Esophagus squamous epithelium (tissue), 5 donors: ENCODE measurements at regions not wholly inside any gene's neighbourhood (a gene's known extent, or its start where the extent isn't known, plus 50 kb on each side); places are given as distances from the start of the nearest gene placed in this dataset.

Experiments
- DNase-seq: peaks from one replicate; lab custom pipeline; 2025; lab: John Stamatoyannopoulos, UW
- H3K27ac ChIP-seq, 4 donors: fragments of 200-600 bp; sonication (generic); one replicate each; pipeline ENCODE4 v1.5.1; 2016 to 2019; ENCODE audit warnings: mild to moderate bottlenecking in 1 of 4
- H3K27me3 ChIP-seq, 4 donors: fragments of 200-600 bp; sonication (generic); 1 replicate in 3 of 4; 2 replicates in 1 of 4; pipeline versions ENCODE4 v1.5.1 to v1.6.0; 2017 to 2021; ENCODE audit warnings: antibody characterized with exemption in 1 of 4
- H3K36me3 ChIP-seq, 3 donors: fragments of 200-600 bp; sonication (generic); one replicate each; pipeline ENCODE4 v1.5.1; 2016 to 2019
- H3K4me1 ChIP-seq, 3 donors: fragments of 200-600 bp; sonication (generic); one replicate each; pipeline ENCODE4 v1.5.1; 2017 to 2019
- H3K4me3 ChIP-seq, 4 donors: fragments of 200-600 bp; sonication (generic); 1 replicate in 3 of 4; 2 replicates in 1 of 4; pipeline ENCODE4 v1.5.1; 2016 to 2019; ENCODE audit warnings: mild to moderate bottlenecking in 2 of 4, moderate library complexity in 1 of 4
- H3K9me3 ChIP-seq, 3 donors: fragments of 200-600 bp; sonication (generic); one replicate each; pipeline ENCODE4 v1.5.1; 2016 to 2019
- POLR2A ChIP-seq, 4 donors: fragments of 450-650 bp; IDR thresholded peaks; one replicate each; pipeline ENCODE4 v1.6.1; 2017; ENCODE audit warnings: antibody characterized with exemption in 4 of 4, mild to moderate bottlenecking in 4 of 4, moderate library complexity in 3 of 4
- WGBS, 2 donors: methylation state at CpG; one replicate each; pipeline ENCODE4 v1.1.5; 2018; 5-methylcytosine and 5-hydroxymethylcytosine counted together
- intact Hi-C: fragments of 100-400 bp; cut with DNase I; formaldehyde crosslinking; loops from one replicate; pipeline ENCODE4 v1.15.0; 2022
- TF ChIP-seq, protein P1 (sequence below), 6 experiments: fragments of 450-650 bp in 4 of 6; fragments of 200-600 bp in 2 of 6; sonication (generic) in 2 of 6; IDR thresholded peaks; one replicate each; pipeline ENCODE4 v1.5.1; 2016 to 2019; ENCODE audit warnings: antibody characterized with exemption in 6 of 6, mild to moderate bottlenecking in 4 of 6, moderate library complexity in 4 of 6
- donor health status: DM: yes; HTN: yes; CAD: no.

DNA sequence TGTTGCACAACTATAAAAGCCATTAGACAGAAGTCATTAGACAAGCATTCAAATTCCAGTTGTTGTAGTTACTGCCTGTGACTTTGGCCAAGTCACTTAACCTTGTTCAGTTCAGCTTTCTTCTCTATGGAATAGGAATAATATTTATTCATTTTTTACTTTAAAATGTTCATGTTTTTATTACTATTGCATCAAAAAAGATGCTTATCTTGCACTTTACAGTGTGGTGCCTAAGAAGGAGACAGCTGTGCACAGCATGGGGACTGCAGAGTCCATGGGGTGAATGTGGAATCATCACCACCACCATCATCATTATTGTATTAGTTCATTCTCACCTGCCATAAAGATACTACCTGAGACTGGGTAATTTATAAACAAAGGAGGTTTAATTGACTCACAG, 504.2 kb downstream of the SOX2 start:
- H3K4me1 ChIP-seq: peaks cover 0 to 34% (median 0%) of the 10 kb centered on the region in 3 donors
- H3K27ac ChIP-seq: no peak overlapping the region
- TF ChIP-seq POLR2A (IDR thresholded peaks at IDR 0.05): no peak
- TF ChIP-seq, protein P1, sequence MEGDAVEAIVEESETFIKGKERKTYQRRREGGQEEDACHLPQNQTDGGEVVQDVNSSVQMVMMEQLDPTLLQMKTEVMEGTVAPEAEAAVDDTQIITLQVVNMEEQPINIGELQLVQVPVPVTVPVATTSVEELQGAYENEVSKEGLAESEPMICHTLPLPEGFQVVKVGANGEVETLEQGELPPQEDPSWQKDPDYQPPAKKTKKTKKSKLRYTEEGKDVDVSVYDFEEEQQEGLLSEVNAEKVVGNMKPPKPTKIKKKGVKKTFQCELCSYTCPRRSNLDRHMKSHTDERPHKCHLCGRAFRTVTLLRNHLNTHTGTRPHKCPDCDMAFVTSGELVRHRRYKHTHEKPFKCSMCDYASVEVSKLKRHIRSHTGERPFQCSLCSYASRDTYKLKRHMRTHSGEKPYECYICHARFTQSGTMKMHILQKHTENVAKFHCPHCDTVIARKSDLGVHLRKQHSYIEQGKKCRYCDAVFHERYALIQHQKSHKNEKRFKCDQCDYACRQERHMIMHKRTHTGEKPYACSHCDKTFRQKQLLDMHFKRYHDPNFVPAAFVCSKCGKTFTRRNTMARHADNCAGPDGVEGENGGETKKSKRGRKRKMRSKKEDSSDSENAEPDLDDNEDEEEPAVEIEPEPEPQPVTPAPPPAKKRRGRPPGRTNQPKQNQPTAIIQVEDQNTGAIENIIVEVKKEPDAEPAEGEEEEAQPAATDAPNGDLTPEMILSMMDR (IDR thresholded peaks at IDR 0.05): no peak
- DNase-seq: no peak
- no peaks in the 10 kb centered on the region for H3K27me3 ChIP-seq
- no peaks in the 10 kb centered on the region for H3K36me3 ChIP-seq
- intact Hi-C loops: no loop called here
- no peak overlapping the region for H3K4me3 ChIP-seq
- H3K9me3 ChIP-seq: no peaks in the 10 kb centered on the region

DNA sequence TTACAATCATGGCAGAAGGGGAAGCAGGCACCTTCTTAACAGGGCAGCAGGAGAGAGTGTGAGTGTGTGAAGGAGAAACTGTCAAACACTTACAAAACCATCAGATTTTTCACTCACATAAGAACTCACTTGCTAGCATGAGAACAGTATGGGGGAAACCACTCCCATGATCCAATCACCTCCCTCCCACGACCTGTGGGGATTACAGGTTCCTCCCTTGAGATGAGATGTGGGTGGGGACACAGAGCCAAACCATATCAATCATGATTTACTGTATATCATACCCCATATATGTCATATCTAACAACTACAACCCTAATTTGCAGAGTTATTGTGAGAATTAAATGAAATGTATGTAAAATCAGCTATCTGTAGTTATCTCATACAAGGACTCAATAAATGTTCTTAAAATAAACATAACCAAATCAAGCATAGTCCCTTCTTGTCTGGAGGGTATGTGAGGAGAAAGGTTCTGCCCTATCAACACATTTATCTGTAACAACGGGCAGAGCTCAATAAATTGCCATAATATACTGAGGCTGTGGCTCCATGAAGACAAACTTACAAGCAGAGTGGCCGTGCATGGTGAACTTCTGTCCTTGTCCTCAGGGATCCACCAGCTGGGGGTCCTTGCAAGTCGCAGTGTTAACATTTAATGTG, 504.7 kb downstream of the SOX2 start:
- Histone ChIP-seq H3K27me3 (no peaks in the 10 kb centered on the region), H3K9me3 (no peaks in the 10 kb centered on the region), H3K36me3 (no peaks in the 10 kb centered on the region), H3K4me3 (no peak overlapping the region), H3K27ac (no peak overlapping the region), H3K4me1 (peaks cover 0 to 34% (median 0%) of the 10 kb centered on the region in 3 donors)
- intact Hi-C loops: no loop called here
- WGBS, 2 donors: 77 to 81% methylated on average over 4 of the region's 4 CpGs
- TF ChIP-seq POLR2A (IDR thresholded peaks at IDR 0.05): no peak
- TF ChIP-seq, protein P1 (IDR thresholded peaks at IDR 0.05): no peak
- no peak for DNase-seq

DNA sequence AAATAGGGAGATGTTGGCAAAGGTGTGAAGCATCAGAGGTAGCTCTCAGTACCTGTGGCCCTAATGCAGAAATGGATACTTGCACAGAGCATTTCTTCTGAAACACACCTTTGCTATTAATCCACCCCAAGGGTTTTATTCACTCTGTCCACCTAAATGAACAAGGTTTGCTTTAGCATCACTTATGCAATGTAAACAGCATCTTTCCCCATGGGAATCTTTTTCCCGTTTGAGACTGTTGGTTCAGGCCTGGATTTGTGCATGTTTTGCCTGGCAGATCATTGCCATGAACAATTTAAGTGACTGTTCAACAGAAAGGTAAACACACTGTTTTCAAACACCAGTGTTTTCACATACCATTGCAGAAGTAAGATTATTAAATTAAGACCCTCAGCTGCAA, 508.3 kb downstream of the SOX2 start:
- TF ChIP-seq, protein P1 (IDR thresholded peaks at IDR 0.05): no peak
- no peak for TF ChIP-seq POLR2A (IDR thresholded peaks at IDR 0.05)
- no peaks in the 10 kb centered on the region for H3K27me3 ChIP-seq
- no peak overlapping the region for H3K4me3 ChIP-seq
- intact Hi-C loops: no loop called here
- no peak overlapping the region for H3K27ac ChIP-seq
- DNase-seq: no peak
- 7 to 36% methylated on average over 1 of the region's 1 CpG for WGBS, 2 donors
- no peaks in the 10 kb centered on the region for H3K9me3 ChIP-seq
- no peaks in the 10 kb centered on the region for H3K36me3 ChIP-seq
- H3K4me1 ChIP-seq: no peaks in the 10 kb centered on the region

DNA sequence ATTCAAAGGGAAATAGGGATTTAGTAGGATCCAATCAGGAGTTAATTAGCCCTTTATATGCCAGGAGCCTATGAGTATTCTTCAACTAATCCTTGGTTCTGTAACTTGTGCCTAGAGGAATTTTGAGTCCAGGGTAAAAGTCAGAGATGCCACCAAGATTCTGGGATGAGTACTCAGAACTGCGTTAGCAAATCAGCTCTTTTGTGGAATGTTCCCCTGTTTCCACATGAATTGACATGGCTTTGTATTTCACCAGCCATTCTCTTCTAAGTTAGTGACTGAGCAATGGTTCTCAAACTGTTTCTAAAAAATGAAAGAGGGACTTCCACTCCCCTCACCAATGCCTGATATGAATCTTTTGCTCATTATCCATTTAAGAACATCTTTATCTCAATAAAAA, 508.7 kb downstream of the SOX2 start:
- TF ChIP-seq, protein P1 (IDR thresholded peaks at IDR 0.05): no peak
- no peak for TF ChIP-seq POLR2A (IDR thresholded peaks at IDR 0.05)
- WGBS, 2 donors: 68 to 88% methylated on average over 1 of the region's 1 CpG
- intact Hi-C loops: no loop called here
- no peaks in the 10 kb centered on the region for H3K27me3 ChIP-seq
- no peaks in the 10 kb centered on the region for H3K4me1 ChIP-seq
- no peaks in the 10 kb centered on the region for H3K9me3 ChIP-seq
- H3K27ac ChIP-seq: no peak overlapping the region
- DNase-seq: no peak
- H3K4me3 ChIP-seq: no peak overlapping the region
- H3K36me3 ChIP-seq: no peaks in the 10 kb centered on the region

DNA sequence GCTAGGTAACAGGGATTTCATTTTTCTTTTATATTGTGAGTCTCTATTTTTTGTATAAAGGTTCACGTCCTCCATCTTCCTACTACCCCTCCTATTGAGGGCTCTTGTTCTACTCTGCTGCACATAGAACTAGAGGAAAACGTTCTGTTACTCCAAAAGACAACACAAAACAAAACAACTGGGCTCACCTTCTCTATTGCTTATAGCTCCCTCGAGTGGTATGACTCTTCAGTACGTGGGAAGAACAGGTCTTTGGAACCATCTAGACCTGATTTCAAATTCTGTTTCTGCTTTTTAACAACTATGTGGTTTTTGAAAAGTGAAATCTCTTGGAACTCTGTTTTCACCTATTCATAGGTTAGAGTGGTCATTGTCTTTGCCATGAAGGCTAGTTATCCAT, 515.3 kb downstream of the SOX2 start:
- no peak overlapping the region for H3K27ac ChIP-seq
- no peak for TF ChIP-seq POLR2A (IDR thresholded peaks at IDR 0.05)
- TF ChIP-seq, protein P1 (IDR thresholded peaks at IDR 0.05): peak in 1 of 6 experiments; percentile 40
- H3K27me3 ChIP-seq: no peaks in the 10 kb centered on the region
- H3K9me3 ChIP-seq: no peaks in the 10 kb centered on the region
- no peak for DNase-seq
- intact Hi-C loops: no loop called here
- no peak overlapping the region for H3K4me3 ChIP-seq
- 62 to 63% methylated on average over 4 of the region's 4 CpGs for WGBS, 2 donors
- no peaks in the 10 kb centered on the region for H3K36me3 ChIP-seq
- no peaks in the 10 kb centered on the region for H3K4me1 ChIP-seq
